Epithelial cell of proximal tubule (primary cell): ENCODE measurements at regions not wholly inside any gene's neighbourhood (a gene's known extent, or its start where the extent isn't known, plus 50 kb on each side); places are given as distances from the start of the nearest gene placed in this dataset.
A peak's percentile ranks its signal among the peaks of the same experiment; 100 is the strongest.

ENCODE experiments used
- DNase-seq: peaks from one replicate; pipeline ENCODE4 v3.0.0-alpha.2; 2011; ENCODE audit warnings: low read depth
- H3K4me3 ChIP-seq: 2 replicates; pipeline ENCODE4 v1.5.1; 2011; ENCODE audit warnings: low read depth, mild to moderate bottlenecking, low read length
- CTCF ChIP-seq: conservative IDR thresholded peaks from 2 replicates; pipeline ENCODE4 v1.5.1; 2012; ENCODE audit warnings: low read depth, mild to moderate bottlenecking, low read length

- TF ChIP-seq CTCF, result no peak
- no peak overlapping the region for H3K4me3 ChIP-seq
- DNase-seq, result no peak
Measured at GRCh38 chr5:173778784-173779304, 109.3 kb upstream of the CPEB4 start.

GRCh38 chr5:173780235-173781234, 107.6 kb upstream of the CPEB4 start:
- no peak for DNase-seq
- no peak overlapping the region for H3K4me3 ChIP-seq
- no peak for TF ChIP-seq CTCF

- TF ChIP-seq CTCF, result no peak
- no peak for DNase-seq
Measured at GRCh38 chr5:173781432-173781815, 106.7 kb upstream of the CPEB4 start.

GRCh38 chr5:173781816-173782670, 106.1 kb upstream of the CPEB4 start:
- H3K4me3 ChIP-seq, result no peak overlapping the region
- TF ChIP-seq CTCF, result no peak
- DNase-seq, result peak; percentile 73

More at GRCh38 chr5:173781432-173781815, 106.7 kb upstream of the CPEB4 start:
- H3K4me3 ChIP-seq, result no peak overlapping the region

GRCh38 chr5:173782671-173783101, 105.5 kb upstream of the CPEB4 start:
- DNase-seq, result no peak
- H3K4me3 ChIP-seq, result no peak overlapping the region
- TF ChIP-seq CTCF, result no peak

GRCh38 chr5:173783371-173783770, 104.8 kb upstream of the CPEB4 start:
- H3K4me3 ChIP-seq, result no peak overlapping the region
- no peak for TF ChIP-seq CTCF
- no peak for DNase-seq
